IPS-NIHi7 (cell line): ENCODE measurements at regions not wholly inside any gene's neighbourhood (a gene's known extent, or its start where the extent isn't known, plus 50 kb on each side); places are given as distances from the start of the nearest gene placed in this dataset.

Experiments used
- DNase-seq: peaks from one replicate; pipeline ENCODE4 v3.0.0; 2012; ENCODE audit warnings: mixed read lengths; ENCODE audit errors: extremely low spot score

GRCh38 chr7:94054130-94054529 is 50.0 kb upstream of the BET1 start:
- no peak for DNase-seq

GRCh38 chr7:94055963-94056362 is 51.8 kb upstream of the BET1 start:
- DNase-seq = no peak

- DNase-seq = no peak
Observed at GRCh38 chr7:94056796-94057207, 52.6 kb upstream of the BET1 start.

GRCh38 chr7:94057955-94058354 is 53.8 kb upstream of the BET1 start:
- DNase-seq = no peak

DNA sequence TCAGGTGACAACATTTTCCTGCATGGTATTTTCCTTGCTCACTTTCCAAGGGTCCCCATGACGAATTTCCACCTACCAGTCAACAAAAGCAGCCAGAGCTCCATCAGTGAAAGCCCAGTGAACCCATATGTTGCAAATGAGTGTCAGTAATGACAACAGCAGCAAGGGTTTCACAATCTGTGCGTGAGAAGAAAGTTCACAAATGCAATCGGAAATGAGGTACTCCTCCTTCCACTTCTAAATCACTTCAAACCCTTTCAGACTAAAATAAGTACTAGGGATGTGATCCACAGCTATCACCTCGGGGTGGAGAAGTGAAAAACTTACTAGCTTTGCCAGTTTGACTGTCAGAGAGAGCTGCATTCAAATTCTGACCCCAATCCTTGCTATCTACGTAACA is 55.6 kb upstream of the BET1 start:
- DNase-seq = no peak

GRCh38 chr7:94060752-94061151 is 56.6 kb upstream of the BET1 start:
- no peak for DNase-seq

GRCh38 chr7:94061326-94061725 is 57.2 kb upstream of the BET1 start:
- no peak for DNase-seq

DNA sequence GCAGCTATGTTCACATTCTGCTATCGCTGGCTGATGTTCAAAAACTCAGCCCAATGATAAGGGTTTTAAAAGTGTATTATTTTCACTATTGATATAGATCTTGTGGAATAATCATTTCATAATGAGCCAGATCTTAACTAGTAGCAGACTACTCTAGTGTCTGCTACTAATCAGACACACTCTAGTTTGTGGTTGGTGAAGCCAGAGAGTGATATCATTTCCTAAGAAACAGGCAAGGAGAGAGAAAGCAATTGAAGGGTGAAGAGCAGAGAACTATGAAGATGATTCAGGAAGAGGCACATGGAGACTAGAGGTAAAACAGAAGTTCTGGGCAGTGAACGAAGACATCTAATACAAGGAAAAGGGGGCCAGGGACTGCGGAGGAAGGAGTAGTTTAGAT is 58.2 kb upstream of the BET1 start:
- no peak for DNase-seq

DNA sequence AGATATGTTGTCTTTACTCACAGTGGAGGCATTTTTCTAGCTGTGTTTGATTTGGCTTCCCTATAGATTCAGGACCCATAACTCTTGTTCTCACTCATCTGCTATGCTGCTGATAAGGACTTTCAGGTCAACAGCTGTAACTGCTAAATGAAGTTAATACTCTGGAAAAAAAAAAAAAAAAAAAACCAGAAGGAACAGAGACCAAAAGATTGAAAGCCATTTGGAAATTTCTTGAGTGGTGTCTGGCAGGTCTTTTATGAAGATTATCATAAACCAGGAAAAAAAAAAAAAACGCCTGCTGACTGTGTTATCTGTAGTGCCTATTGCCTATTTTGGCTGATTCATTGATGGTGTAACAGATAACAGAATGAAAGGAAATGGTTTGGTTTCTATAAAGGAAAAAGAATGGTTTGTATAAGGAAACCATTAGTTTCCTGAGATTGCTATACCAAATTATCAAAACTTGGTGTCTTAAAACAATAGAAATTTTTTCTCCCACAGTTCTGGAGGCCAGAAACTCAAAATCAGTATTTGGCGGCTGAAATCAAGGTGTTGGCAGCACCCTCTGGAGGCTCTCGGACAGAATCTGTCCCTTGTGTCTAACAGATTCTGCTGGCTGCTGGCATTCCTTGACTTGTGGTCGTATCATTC is 60.5 kb upstream of the BET1 start:
- DNase-seq = no peak

- DNase-seq = no peak
Observed at GRCh38 chr7:94067047-94067446, 62.9 kb upstream of the BET1 start.

DNA sequence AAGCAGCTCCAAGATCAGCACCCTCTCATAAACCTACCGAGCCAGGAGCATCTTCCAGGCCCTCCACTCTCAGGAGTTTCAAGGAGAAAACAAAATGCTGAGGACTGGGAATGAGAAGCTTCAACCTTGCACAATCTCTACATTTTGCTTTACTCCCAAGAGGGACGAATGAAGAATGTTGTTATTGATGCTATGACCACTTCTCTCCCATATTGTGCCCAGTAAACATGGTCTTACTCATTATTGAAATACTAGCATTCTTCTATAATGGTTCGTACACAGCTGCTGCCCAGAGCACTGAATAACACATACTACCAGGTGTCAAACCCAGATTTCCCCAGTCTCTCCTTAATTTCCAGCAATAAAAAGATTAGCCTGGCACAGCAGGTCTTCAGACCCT is 63.4 kb upstream of the BET1 start:
- no peak for DNase-seq

- no peak for DNase-seq
Observed at GRCh38 chr7:94069162-94069739, 65.1 kb upstream of the BET1 start.

DNA sequence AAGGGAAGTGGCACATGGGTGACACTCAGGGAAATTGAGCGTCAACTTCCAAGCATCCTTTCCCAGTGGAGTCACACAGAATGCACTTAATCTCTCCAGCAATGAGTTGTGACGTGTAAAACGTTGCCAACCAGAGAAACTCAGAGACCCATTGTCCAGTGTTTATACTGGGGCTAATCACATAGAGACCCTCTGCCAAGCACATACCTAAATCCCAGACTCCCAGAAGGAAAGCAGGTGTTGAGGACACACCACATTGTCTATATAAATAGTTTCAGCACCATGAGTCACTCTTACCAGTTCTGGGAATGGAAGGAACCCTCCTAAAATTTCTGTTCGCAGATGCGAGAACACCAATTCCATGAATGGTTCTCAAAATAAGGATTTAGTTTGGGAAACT is 76.4 kb upstream of the BET1 start:
- no peak for DNase-seq

DNA sequence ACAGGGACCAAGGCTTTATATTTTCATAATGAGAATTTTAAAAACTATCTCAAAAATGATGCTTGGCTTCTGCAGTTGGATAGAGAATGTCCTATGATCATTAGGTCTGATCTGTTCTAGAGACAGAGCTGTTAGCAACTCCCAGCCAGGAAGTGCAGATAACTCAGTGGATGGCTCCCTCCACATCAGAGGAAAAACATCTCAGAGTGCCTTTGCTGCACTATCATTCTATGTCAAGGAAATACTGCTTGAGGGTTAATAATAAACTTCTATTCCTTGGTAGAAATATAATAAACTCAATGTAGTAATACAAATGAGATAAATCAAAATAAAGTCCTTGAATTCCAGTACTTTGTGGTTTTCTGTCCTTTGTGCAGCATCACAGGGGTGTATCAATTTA is 78.0 kb upstream of the BET1 start:
- no peak for DNase-seq

DNA sequence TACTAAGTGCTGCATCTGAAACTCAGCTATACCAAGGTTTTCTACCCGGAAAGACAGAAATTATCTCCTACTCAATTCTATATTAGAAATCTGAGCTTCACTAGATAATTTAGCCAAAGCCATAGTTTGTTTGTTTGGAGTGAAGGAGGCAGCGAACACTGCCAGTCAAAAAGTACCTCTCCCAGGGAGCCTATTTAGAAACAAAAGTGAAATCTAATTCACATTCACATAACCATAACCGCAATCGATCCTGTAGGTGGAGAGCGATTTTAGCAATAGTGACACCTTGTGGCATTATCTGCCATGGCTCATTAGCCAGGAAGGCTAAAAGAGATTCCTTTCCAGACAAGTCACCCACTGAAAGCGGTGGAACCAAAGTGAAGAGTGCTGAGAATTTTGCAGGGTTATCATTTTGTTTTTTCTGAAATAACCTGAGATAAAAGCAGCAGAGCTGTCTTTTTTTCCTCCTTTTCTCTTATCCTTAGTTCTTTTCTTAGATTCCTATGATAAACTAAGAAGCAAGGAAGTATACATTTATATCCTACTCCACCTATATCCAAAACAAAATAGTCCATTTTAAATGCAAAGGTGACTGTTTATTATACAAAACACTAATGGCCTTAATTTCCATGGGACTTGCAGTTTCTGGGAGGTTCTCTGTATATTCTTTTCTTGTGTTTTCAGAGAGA is 83.7 kb upstream of the BET1 start:
- peak; percentile 79 for DNase-seq

- no peak for DNase-seq
Observed at GRCh38 chr7:94088560-94088959, 84.4 kb upstream of the BET1 start.

- DNase-seq = no peak
Observed at GRCh38 chr7:94089806-94090205, 85.7 kb upstream of the BET1 start.

- DNase-seq = no peak
Observed at GRCh38 chr7:94092980-94093379, 88.8 kb upstream of the BET1 start.

- DNase-seq = no peak
Observed at GRCh38 chr7:94094298-94094697, 90.1 kb upstream of the BET1 start.

DNA sequence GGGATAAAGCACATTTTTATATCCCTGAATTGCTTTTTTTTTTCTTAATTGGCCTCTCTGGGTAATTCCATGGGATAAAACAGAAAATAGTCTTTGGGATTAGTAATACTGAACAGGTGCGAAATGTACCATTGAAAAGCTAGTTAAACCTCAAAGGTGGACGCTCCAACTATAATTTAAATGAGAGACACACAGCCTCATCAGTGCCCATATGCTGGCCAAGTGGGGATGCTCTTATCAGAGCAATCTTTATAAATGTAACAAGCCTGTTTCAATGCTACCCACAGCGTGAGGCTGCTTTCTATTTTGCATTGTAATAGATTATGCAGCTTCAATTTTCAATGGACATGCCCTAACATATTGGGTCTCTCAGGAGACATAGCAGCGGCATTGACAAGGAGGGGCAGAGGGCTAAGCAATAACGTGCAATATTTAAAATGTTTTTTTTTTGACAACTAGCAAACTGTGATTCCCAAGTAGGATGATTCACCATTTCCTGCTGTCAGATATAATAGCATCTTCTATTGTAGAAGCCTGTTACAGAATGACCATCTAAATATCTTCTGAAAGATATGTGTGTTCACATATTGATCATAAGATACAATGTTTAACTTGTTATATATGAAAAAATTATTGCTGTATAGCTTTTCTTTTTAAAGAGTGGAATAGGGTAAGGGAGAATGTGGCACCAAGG is 91.3 kb upstream of the BET1 start:
- DNase-seq = no peak

- DNase-seq = no peak
Observed at GRCh38 chr7:94099679-94100078, 95.5 kb upstream of the BET1 start.

GRCh38 chr7:94100723-94101345 is 96.7 kb upstream of the BET1 start:
- DNase-seq = no peak
